Fibroblast of lung (primary cell): ENCODE measurements at regions not wholly inside any gene's neighbourhood (a gene's known extent, or its start where the extent isn't known, plus 50 kb on each side); places are given as distances from the start of the nearest gene placed in this dataset.

Source experiments
- CTCF ChIP-seq, 2 donors: IDR thresholded peaks in 1 of 2; conservative IDR thresholded peaks in 1 of 2; 1 replicate in 1 of 2; 2 replicates in 1 of 2; pipeline ENCODE4 v1.5.1; 2011 to 2012; ENCODE audit warnings: low read length in 2 of 2, control low read depth in 1 of 2, inconsistent platforms in 1 of 2, low read depth in 1 of 2, mild to moderate bottlenecking in 1 of 2
- EZH2 ChIP-seq: IDR thresholded peaks from 2 replicates; pipeline ENCODE4 v1.5.1; 2012; ENCODE audit warnings: low read length, control low read depth, mild to moderate bottlenecking; ENCODE audit errors: missing control alignments

- no peak for TF ChIP-seq CTCF (conservative IDR thresholded peaks at IDR 0.05 in 1 of 2, IDR thresholded peaks at IDR 0.05 in 1 of 2; ENCODE audit: low read depth in 1 of 2, low read length in 2 of 2)
- TF ChIP-seq EZH2, result no peak
These were observed 57.0 kb upstream of the ATF7IP start for GRCh38 chr12:14308516-14308915.
